HG03571 (cell line): ENCODE measurements at regions not wholly inside any gene's neighbourhood (a gene's known extent, or its start where the extent isn't known, plus 50 kb on each side); places are given as distances from the start of the nearest gene placed in this dataset.

Experiments
- ATAC-seq: cut with Tn5 transposase; IDR thresholded peaks from one replicate; pipeline ENCODE4 v1.9.1; 2021; ENCODE audit not compliant: unreplicated experiment

- ATAC-seq, result no peak
Observed at GRCh38 chr18:38886861-38887670, 1321.5 kb upstream of the CELF4 start.

- no peak for ATAC-seq
Observed at GRCh38 chr18:38886235-38886634, 1320.6 kb upstream of the CELF4 start.

GRCh38 chr18:38884050-38884449, 1318.5 kb upstream of the CELF4 start:
- no peak for ATAC-seq

GRCh38 chr18:38883111-38883510, 1317.5 kb upstream of the CELF4 start:
- no peak for ATAC-seq

- ATAC-seq, result no peak
Observed at GRCh38 chr18:38879871-38880270, 1314.3 kb upstream of the CELF4 start.

- ATAC-seq, result no peak
Observed at GRCh38 chr18:38872342-38872741, 1306.7 kb upstream of the CELF4 start.

GRCh38 chr18:38868757-38869156, 1303.2 kb upstream of the CELF4 start:
- ATAC-seq, result no peak

- no peak for ATAC-seq
Observed at GRCh38 chr18:38867680-38868079, 1302.1 kb upstream of the CELF4 start.

- ATAC-seq, result no peak
Observed at GRCh38 chr18:38851526-38851925, 1285.9 kb upstream of the CELF4 start.

- no peak for ATAC-seq
Observed at GRCh38 chr18:38847326-38847725, 1281.7 kb upstream of the CELF4 start.

GRCh38 chr18:38843291-38843690, 1277.7 kb upstream of the CELF4 start:
- no peak for ATAC-seq

- no peak for ATAC-seq
Observed at GRCh38 chr18:38826247-38826646, 1260.6 kb upstream of the CELF4 start.

GRCh38 chr18:38811209-38811608, 1245.6 kb upstream of the CELF4 start:
- ATAC-seq, result no peak

- ATAC-seq, result no peak
Observed at GRCh38 chr18:38810789-38811188, 1245.2 kb upstream of the CELF4 start.

GRCh38 chr18:38807915-38808314, 1242.3 kb upstream of the CELF4 start:
- no peak for ATAC-seq

- no peak for ATAC-seq
Observed at GRCh38 chr18:38805256-38805655, 1239.7 kb upstream of the CELF4 start.

- ATAC-seq, result no peak
Observed at GRCh38 chr18:38801640-38802039, 1236.0 kb upstream of the CELF4 start.

GRCh38 chr18:38796762-38797161, 1231.2 kb upstream of the CELF4 start:
- no peak for ATAC-seq

GRCh38 chr18:38792731-38793130, 1227.1 kb upstream of the CELF4 start:
- no peak for ATAC-seq

- no peak for ATAC-seq
Observed at GRCh38 chr18:38790786-38791185, 1225.2 kb upstream of the CELF4 start.

- no peak for ATAC-seq
Observed at GRCh38 chr18:38790303-38790702, 1224.7 kb upstream of the CELF4 start.

- no peak for ATAC-seq
Observed at GRCh38 chr18:38789141-38789540, 1223.5 kb upstream of the CELF4 start.

GRCh38 chr18:38786906-38787305, 1221.3 kb upstream of the CELF4 start:
- no peak for ATAC-seq
